ENCODE measurements at regions not wholly inside any gene's neighbourhood (a gene's known extent, or its start where the extent isn't known, plus 50 kb on each side); places are given as distances from the start of the nearest gene placed in this dataset.

GRCh38 chr12:89256060-89256459, 96.2 kb downstream of the DUSP6 start:
- TF ChIP-seq POLR2A (IDR thresholded peaks at IDR 0.05): no peak
- TF ChIP-seq, protein P1, sequence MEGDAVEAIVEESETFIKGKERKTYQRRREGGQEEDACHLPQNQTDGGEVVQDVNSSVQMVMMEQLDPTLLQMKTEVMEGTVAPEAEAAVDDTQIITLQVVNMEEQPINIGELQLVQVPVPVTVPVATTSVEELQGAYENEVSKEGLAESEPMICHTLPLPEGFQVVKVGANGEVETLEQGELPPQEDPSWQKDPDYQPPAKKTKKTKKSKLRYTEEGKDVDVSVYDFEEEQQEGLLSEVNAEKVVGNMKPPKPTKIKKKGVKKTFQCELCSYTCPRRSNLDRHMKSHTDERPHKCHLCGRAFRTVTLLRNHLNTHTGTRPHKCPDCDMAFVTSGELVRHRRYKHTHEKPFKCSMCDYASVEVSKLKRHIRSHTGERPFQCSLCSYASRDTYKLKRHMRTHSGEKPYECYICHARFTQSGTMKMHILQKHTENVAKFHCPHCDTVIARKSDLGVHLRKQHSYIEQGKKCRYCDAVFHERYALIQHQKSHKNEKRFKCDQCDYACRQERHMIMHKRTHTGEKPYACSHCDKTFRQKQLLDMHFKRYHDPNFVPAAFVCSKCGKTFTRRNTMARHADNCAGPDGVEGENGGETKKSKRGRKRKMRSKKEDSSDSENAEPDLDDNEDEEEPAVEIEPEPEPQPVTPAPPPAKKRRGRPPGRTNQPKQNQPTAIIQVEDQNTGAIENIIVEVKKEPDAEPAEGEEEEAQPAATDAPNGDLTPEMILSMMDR (IDR thresholded peaks at IDR 0.05): no peak
